ENCODE measurements at regions not wholly inside any gene's neighbourhood (a gene's known extent, or its start where the extent isn't known, plus 50 kb on each side); places are given as distances from the start of the nearest gene placed in this dataset.
"Not testable (repeated sequence)": the region's sequence is repeated elsewhere in the genome, so short reads cannot be mapped to it uniquely, and the experiment has no call there.

DNA sequence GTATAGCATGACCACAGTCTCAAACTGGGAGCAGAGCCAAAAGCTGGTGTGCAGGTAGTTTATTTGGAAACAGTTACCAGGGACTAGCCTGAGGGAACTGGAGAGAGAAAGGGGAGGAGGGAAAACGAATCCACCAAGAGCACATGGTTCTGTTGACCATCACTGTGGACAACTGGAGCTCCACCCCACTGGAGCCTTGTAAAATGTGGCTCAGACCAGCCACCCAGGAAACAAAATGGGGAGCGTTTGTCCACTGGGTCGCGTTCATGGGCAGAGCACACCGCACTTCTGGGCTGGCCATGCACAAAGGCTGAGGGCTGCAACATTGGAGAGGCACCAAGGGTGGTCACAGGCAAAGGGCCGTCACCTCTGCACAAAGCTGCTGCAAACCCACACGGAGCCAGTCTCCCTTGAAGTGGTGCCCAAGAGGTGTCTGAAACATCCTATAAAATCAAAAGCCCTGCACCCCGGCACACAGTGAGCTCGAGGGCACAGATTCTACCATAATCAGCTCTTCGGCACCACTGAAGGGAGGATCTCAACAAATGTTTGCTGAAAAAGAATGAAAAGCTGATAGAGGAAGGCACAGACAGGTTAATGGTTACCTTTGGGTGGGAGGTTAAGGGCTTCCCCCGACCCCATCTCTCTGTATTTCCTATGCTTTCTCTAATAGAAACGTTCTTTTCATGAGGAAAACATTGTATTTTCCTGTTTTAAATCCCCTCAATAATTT lies 192.9 kb downstream of the INHBB start:
- Histone ChIP-seq H3K4me1 (ENCODE audit: insufficient read depth, low read length) (no peaks in the 10 kb centered on the region), H3K4me3 (ENCODE audit: low read length) (no peak overlapping the region), H3K27me3 (ENCODE audit: insufficient read depth, low read length) (peaks cover 44% of the 10 kb centered on the region), H3K9ac (ENCODE audit: low read depth, low read length) (no peak overlapping the region), H3K9me3 (ENCODE audit: insufficient read depth, low read depth, low read length) (no peaks in the 10 kb centered on the region), H3K27ac (ENCODE audit: low read length) (no peak overlapping the region), H3K36me3 (ENCODE audit: insufficient read depth, low read depth, low read length) (no peaks in the 10 kb centered on the region)

- Histone ChIP-seq H3K36me3 (ENCODE audit: insufficient read depth, low read depth, low read length) (no peaks in the 10 kb centered on the region), H3K27me3 (ENCODE audit: insufficient read depth, low read length) (peaks cover 46% of the 10 kb centered on the region), H3K4me3 (ENCODE audit: low read length) (no peak overlapping the region), H3K9ac (ENCODE audit: low read depth, low read length) (no peak overlapping the region), H3K27ac (ENCODE audit: low read length) (no peak overlapping the region), H3K4me1 (ENCODE audit: insufficient read depth, low read length) (no peaks in the 10 kb centered on the region), H3K9me3 (ENCODE audit: insufficient read depth, low read depth, low read length) (no peaks in the 10 kb centered on the region)
Measured at GRCh38 chr2:120539424-120539936, 193.5 kb downstream of the INHBB start.

DNA sequence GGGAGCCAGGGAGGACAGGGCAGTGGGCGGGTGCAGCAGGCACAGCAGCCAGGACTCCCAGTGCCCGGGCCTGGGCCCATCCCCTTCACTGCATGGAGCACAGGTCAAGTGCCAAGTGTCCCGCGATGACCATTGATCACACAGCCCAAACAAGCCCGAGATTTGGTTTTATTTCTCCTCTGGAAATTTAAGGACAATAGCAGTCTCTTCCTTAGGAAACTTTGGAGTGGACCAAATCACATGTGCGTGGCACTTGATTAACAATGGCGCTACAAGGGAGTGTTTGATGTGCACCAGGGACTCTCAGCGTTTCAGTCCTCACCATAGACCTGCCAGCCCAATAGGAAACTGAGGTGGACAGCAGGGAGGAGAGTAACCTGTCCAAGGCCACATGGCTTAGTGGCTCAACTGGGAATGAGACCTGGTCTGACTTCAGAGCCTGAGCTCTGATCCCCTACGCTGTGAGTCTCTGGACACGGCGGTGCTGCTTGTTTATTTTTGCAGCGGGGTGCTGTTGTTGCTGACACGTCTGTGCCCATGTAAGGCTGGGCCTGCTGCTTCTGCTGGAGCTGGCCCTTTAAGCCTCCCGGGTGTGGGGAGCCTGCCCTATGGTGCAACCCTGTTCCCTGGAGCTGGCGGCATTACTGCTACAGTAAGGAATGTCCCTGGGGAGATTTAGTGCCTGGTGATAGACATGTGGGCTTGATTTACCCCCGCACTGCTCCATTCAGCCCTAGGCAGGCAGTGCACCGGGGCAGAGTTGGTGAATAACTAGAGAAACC lies 194.2 kb downstream of the INHBB start:
- H3K4me3 ChIP-seq (ENCODE audit: low read length), result no peak overlapping the region
- no peaks in the 10 kb centered on the region for H3K4me1 ChIP-seq (ENCODE audit: insufficient read depth, low read length)
- no peaks in the 10 kb centered on the region for H3K36me3 ChIP-seq (ENCODE audit: insufficient read depth, low read depth, low read length)
- no peak overlapping the region for H3K9ac ChIP-seq (ENCODE audit: low read depth, low read length)
- peaks cover 50% of the 10 kb centered on the region for H3K27me3 ChIP-seq (ENCODE audit: insufficient read depth, low read length)
- no peak overlapping the region for H3K27ac ChIP-seq (ENCODE audit: low read length)
- no peaks in the 10 kb centered on the region for H3K9me3 ChIP-seq (ENCODE audit: insufficient read depth, low read depth, low read length)

- H3K9me3 ChIP-seq (ENCODE audit: insufficient read depth, low read depth, low read length), result no peaks in the 10 kb centered on the region
- H3K4me1 ChIP-seq (ENCODE audit: insufficient read depth, low read length), result no peaks in the 10 kb centered on the region
- H3K27ac ChIP-seq (ENCODE audit: low read length), result no peak overlapping the region
- H3K36me3 ChIP-seq (ENCODE audit: insufficient read depth, low read depth, low read length), result no peaks in the 10 kb centered on the region
- no peak overlapping the region for H3K4me3 ChIP-seq (ENCODE audit: low read length)
- no peak overlapping the region for H3K9ac ChIP-seq (ENCODE audit: low read depth, low read length)
- H3K27me3 ChIP-seq (ENCODE audit: insufficient read depth, low read length), result peaks cover 50% of the 10 kb centered on the region
Measured at GRCh38 chr2:120540719-120541552, 194.7 kb upstream of the GLI2 start.

DNA sequence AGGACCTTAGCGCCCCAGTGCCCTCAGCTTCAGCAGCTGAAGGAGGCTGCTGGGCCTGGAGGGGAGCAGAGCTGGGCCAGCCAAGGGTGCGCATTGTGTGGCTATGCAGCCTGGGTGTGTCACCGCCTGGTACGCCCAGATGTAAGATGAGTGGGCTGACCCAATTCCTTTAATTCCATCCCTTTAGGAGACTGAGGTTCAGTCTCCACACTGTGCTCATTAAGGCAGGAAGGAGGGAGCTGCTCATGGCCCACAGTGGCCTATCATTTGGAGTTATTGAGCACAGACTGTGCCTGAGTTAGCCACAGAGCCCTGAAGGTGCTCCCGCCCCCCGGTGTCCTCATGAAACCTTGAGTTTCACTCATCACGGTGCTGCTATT lies 194.1 kb upstream of the GLI2 start:
- H3K4me3 ChIP-seq (ENCODE audit: low read length), result no peak overlapping the region
- H3K9ac ChIP-seq (ENCODE audit: low read depth, low read length), result no peak overlapping the region
- no peaks in the 10 kb centered on the region for H3K36me3 ChIP-seq (ENCODE audit: insufficient read depth, low read depth, low read length)
- H3K27me3 ChIP-seq (ENCODE audit: insufficient read depth, low read length), result peaks cover 54% of the 10 kb centered on the region
- no peaks in the 10 kb centered on the region for H3K9me3 ChIP-seq (ENCODE audit: insufficient read depth, low read depth, low read length)
- no peak overlapping the region for H3K27ac ChIP-seq (ENCODE audit: low read length)
- H3K4me1 ChIP-seq (ENCODE audit: insufficient read depth, low read length), result no peaks in the 10 kb centered on the region

DNA sequence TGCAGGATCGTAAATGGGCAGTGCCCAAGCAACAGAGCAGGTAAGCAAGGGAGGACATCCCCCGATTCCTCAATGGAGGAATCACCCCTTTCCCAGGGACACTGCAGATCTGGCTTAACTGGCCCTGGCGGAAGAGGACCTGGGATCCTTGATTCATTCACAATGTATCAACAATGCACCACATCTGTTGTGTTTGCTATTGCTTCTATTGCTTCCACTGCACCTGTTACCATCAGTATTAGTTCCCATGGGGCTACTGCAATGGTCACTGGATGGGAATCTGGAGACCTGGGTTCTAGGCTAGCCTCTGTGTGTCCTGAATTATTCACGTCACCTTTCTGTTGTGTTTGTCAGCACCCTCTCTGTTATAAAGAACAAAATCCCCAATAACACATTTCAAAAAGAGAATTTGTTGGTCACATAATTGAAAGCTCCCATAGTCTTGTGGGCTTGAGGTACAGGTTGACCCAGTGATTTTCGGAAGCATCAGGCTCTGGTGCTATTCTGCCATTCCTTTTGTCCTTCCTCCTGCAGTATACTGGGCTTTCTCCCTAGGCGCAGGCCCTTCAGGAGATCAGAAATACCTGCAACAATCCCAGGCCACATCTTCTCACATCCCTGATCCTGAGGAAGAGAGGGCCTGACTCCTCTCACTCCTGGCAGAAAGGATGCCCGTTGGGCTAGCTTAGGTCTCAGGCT lies 193.5 kb upstream of the GLI2 start:
- no peaks in the 10 kb centered on the region for H3K9me3 ChIP-seq (ENCODE audit: insufficient read depth, low read depth, low read length)

GRCh38 chr2:120542911-120543527 lies 192.6 kb upstream of the GLI2 start:
- no peaks in the 10 kb centered on the region for H3K4me1 ChIP-seq (ENCODE audit: insufficient read depth, low read length)
- H3K9me3 ChIP-seq (ENCODE audit: insufficient read depth, low read depth, low read length), result no peaks in the 10 kb centered on the region
- no peak overlapping the region for H3K9ac ChIP-seq (ENCODE audit: low read depth, low read length)
- no peak overlapping the region for H3K27ac ChIP-seq (ENCODE audit: low read length)
- H3K4me3 ChIP-seq (ENCODE audit: low read length), result no peak overlapping the region
- H3K27me3 ChIP-seq (ENCODE audit: insufficient read depth, low read length), result peaks cover 56% of the 10 kb centered on the region
- H3K36me3 ChIP-seq (ENCODE audit: insufficient read depth, low read depth, low read length), result no peaks in the 10 kb centered on the region

More for the DNA sequence above, 193.5 kb upstream of the GLI2 start:
- Histone ChIP-seq H3K4me3 (ENCODE audit: low read length) (no peak overlapping the region), H3K27me3 (ENCODE audit: insufficient read depth, low read length) (peaks cover 57% of the 10 kb centered on the region), H3K4me1 (ENCODE audit: insufficient read depth, low read length) (no peaks in the 10 kb centered on the region), H3K9ac (ENCODE audit: low read depth, low read length) (no peak overlapping the region), H3K36me3 (ENCODE audit: insufficient read depth, low read depth, low read length) (no peaks in the 10 kb centered on the region), H3K27ac (ENCODE audit: low read length) (no peak overlapping the region)

GRCh38 chr2:120543899-120544298 lies 191.8 kb upstream of the GLI2 start:
- H3K9me3 ChIP-seq (ENCODE audit: insufficient read depth, low read depth, low read length), result no peaks in the 10 kb centered on the region

GRCh38 chr2:120544522-120544921 lies 191.1 kb upstream of the GLI2 start:
- H3K4me3 ChIP-seq (ENCODE audit: low read length), result no peak overlapping the region
- no peak overlapping the region for H3K9ac ChIP-seq (ENCODE audit: low read depth, low read length)
- H3K9me3 ChIP-seq (ENCODE audit: insufficient read depth, low read depth, low read length), result no peaks in the 10 kb centered on the region

More at GRCh38 chr2:120543899-120544298, 191.8 kb upstream of the GLI2 start:
- H3K4me3 ChIP-seq (ENCODE audit: low read length), result no peak overlapping the region
- H3K27me3 ChIP-seq (ENCODE audit: insufficient read depth, low read length), result peaks cover 48% of the 10 kb centered on the region
- H3K27ac ChIP-seq (ENCODE audit: low read length), result no peak overlapping the region
- H3K9ac ChIP-seq (ENCODE audit: low read depth, low read length), result no peak overlapping the region
- no peaks in the 10 kb centered on the region for H3K36me3 ChIP-seq (ENCODE audit: insufficient read depth, low read depth, low read length)
- no peaks in the 10 kb centered on the region for H3K4me1 ChIP-seq (ENCODE audit: insufficient read depth, low read length)

DNA sequence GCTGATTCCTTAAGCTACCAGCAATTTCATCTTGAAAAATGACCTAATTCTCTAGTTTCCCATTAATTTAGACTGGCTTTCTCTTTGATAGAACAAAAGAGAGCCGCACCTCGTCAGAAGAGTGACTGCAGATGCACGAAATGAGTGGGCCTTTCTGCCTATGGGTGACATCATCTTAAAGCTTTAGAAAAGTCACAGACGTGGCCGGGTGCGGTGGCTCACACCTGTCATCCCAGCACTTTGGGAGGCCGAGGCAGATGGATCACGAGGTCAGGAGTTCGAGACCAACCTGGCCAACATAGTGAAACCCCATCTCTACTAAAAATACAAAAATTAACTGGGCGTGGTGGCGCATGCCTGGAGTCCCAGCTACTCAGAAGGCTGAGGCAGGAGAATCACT lies 190.7 kb upstream of the GLI2 start:
- H3K27me3 ChIP-seq (ENCODE audit: insufficient read depth, low read length), result peaks cover 49% of the 10 kb centered on the region
- not testable (repeated sequence) for H3K27ac ChIP-seq (ENCODE audit: low read length); H3K4me1 ChIP-seq (ENCODE audit: insufficient read depth, low read length)

More at GRCh38 chr2:120544522-120544921, 191.1 kb upstream of the GLI2 start:
- H3K36me3 ChIP-seq (ENCODE audit: insufficient read depth, low read depth, low read length), result no peaks in the 10 kb centered on the region
- H3K4me1 ChIP-seq (ENCODE audit: insufficient read depth, low read length), result no peaks in the 10 kb centered on the region
- H3K27ac ChIP-seq (ENCODE audit: low read length), result no peak overlapping the region
- H3K27me3 ChIP-seq (ENCODE audit: insufficient read depth, low read length), result peaks cover 46% of the 10 kb centered on the region

More for the DNA sequence above, 190.7 kb upstream of the GLI2 start:
- H3K9ac ChIP-seq (ENCODE audit: low read depth, low read length); H3K4me3 ChIP-seq (ENCODE audit: low read length); H3K36me3 ChIP-seq (ENCODE audit: insufficient read depth, low read depth, low read length); H3K9me3 ChIP-seq (ENCODE audit: insufficient read depth, low read depth, low read length): not testable (repeated sequence)

Data from iPS-20b (cell line).